ENCODE measurements at regions not wholly inside any gene's neighbourhood (a gene's known extent, or its start where the extent isn't known, plus 50 kb on each side); places are given as distances from the start of the nearest gene placed in this dataset.

DNA sequence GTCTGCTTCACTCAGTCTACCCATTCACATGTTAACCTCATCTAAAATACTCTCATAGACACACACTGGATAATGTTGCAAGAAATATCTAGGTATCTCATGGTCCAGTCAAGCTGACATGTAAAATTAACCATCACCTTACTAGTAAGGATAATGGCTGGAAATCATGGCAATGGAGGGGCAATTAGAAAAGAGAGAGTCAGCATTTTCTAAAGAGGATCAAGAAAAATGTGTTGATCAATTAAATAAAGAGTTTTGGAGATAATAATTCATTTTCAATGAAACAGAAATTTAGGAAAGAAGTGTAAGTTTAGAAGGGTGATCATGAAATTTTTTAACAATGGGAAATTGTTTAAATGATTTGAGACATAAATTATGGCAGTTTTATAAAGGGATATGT, 1914.1 kb upstream of the IGFBP7 start:
- no peaks in the 10 kb centered on the region for H3K27me3 ChIP-seq (ENCODE audit: control insufficient read depth in 2 of 2, insufficient read depth in 2 of 2, low read length in 2 of 2)
- H4K20me1 ChIP-seq (replicated peaks; ENCODE audit: control insufficient read depth, extremely low read depth, insufficient read depth, low read length): no peaks in the 10 kb centered on the region
- no peak overlapping the region for H3K4me2 ChIP-seq (ENCODE audit: insufficient read depth, low read length)
- H3K9me1 ChIP-seq (replicated peaks; ENCODE audit: control insufficient read depth, extremely low read depth, insufficient read depth, low read length): no peaks in the 10 kb centered on the region
- BruUV-seq (replicated peaks): no TSS peak
- no peak for DNase-seq (ENCODE audit: low read depth, low spot score)
- TF ChIP-seq GATA2 (IDR thresholded peaks at IDR 0.05; ENCODE audit: insufficient read depth, insufficient read length, low read depth, low read length) (no peak), MAX (IDR thresholded peaks at IDR 0.05; ENCODE audit: insufficient read depth, insufficient read length) (no peak), POLR2A (IDR thresholded peaks at IDR 0.05; ENCODE audit: low read depth, low read length) (no peak), EZH2 (IDR thresholded peaks at IDR 0.05; ENCODE audit: borderline replicate concordance, low read depth, low read length, severe bottlenecking) (no peak), FOS (IDR thresholded peaks at IDR 0.05; ENCODE audit: borderline replicate concordance, insufficient read depth, low read length) (no peak)
- TF ChIP-seq, protein P1, sequence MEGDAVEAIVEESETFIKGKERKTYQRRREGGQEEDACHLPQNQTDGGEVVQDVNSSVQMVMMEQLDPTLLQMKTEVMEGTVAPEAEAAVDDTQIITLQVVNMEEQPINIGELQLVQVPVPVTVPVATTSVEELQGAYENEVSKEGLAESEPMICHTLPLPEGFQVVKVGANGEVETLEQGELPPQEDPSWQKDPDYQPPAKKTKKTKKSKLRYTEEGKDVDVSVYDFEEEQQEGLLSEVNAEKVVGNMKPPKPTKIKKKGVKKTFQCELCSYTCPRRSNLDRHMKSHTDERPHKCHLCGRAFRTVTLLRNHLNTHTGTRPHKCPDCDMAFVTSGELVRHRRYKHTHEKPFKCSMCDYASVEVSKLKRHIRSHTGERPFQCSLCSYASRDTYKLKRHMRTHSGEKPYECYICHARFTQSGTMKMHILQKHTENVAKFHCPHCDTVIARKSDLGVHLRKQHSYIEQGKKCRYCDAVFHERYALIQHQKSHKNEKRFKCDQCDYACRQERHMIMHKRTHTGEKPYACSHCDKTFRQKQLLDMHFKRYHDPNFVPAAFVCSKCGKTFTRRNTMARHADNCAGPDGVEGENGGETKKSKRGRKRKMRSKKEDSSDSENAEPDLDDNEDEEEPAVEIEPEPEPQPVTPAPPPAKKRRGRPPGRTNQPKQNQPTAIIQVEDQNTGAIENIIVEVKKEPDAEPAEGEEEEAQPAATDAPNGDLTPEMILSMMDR (IDR thresholded peaks at IDR 0.05; ENCODE audit: extremely low read depth in 1 of 2, insufficient read depth in 1 of 2, low read depth in 1 of 2, low read length in 2 of 2): no peak
- H3K4me3 ChIP-seq (replicated peaks in 1 of 3; ENCODE audit: insufficient read depth in 1 of 3, low read depth in 1 of 3, low read length in 3 of 3): no peak overlapping the region
- H3K36me3 ChIP-seq (ENCODE audit: control insufficient read depth in 2 of 2, extremely low read depth in 1 of 2, insufficient read depth in 2 of 2, low read length in 2 of 2): no peaks in the 10 kb centered on the region
- H3K9me3 ChIP-seq (replicated peaks; ENCODE audit: control insufficient read depth, insufficient read depth, low read length): no peaks in the 10 kb centered on the region
- intact Hi-C loops (cut with micrococcal nuclease): no loop called here
- no peaks in the 10 kb centered on the region for H3K4me1 ChIP-seq (ENCODE audit: control insufficient read depth, extremely low read depth, insufficient read depth, low read length)
- no peaks in the 10 kb centered on the region for H3K79me2 ChIP-seq (ENCODE audit: control insufficient read depth, insufficient read depth, low read length)
- dilution Hi-C loops (cut with MboI; ENCODE audit: extremely low pct_ligation_motif_present, low sequenced_read_pairs): no loop called here
- H3K27ac ChIP-seq (ENCODE audit: insufficient read depth, low read depth, low read length): no peak overlapping the region
- CTCF ChIA-PET: no interaction called here
- POLR2A ChIA-PET: no interaction called here
- no peak overlapping the region for H2AFZ ChIP-seq (ENCODE audit: low read depth, low read length)
- no peak for FAIRE-seq
- no peak overlapping the region for H3K9ac ChIP-seq (replicated peaks; ENCODE audit: extremely low read depth, insufficient read depth, low read length)

DNA sequence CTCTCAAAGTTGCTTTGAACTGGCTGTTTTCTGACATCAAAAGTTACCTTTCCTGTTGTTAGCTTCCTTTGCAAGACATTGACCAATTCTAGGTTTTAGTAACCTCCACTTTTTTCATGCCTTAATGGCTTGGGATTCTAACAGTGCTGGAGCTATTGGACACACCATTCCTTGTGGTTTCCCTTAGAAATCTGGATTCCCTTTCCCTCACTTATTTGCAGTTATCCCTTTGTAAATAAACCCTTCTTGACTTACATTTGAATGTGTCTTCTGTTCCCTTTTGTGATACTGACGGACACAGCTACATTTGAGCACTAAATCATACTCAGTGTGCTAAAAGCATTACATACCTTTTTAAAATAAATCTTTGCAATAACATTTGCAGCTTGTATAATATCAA, 1927.6 kb upstream of the IGFBP7 start:
- intact Hi-C loops (cut with micrococcal nuclease) (no loop called here), dilution Hi-C loops (cut with MboI; ENCODE audit: extremely low pct_ligation_motif_present, low sequenced_read_pairs) (no loop called here)
- FAIRE-seq: no peak

More for the DNA sequence above, 1927.6 kb upstream of the IGFBP7 start:
- Histone ChIP-seq H3K9me1 (replicated peaks; ENCODE audit: control insufficient read depth, extremely low read depth, insufficient read depth, low read length) (no peaks in the 10 kb centered on the region), H3K9me3 (replicated peaks; ENCODE audit: control insufficient read depth, insufficient read depth, low read length) (no peaks in the 10 kb centered on the region), H3K4me2 (ENCODE audit: insufficient read depth, low read length) (no peak overlapping the region), H4K20me1 (replicated peaks; ENCODE audit: control insufficient read depth, extremely low read depth, insufficient read depth, low read length) (no peaks in the 10 kb centered on the region), H3K27me3 (ENCODE audit: control insufficient read depth in 2 of 2, insufficient read depth in 2 of 2, low read length in 2 of 2) (no peaks in the 10 kb centered on the region), H3K4me1 (ENCODE audit: control insufficient read depth, extremely low read depth, insufficient read depth, low read length) (no peaks in the 10 kb centered on the region), H3K9ac (replicated peaks; ENCODE audit: extremely low read depth, insufficient read depth, low read length) (no peak overlapping the region), H2AFZ (ENCODE audit: low read depth, low read length) (no peak overlapping the region), H3K4me3 (replicated peaks in 1 of 3; ENCODE audit: insufficient read depth in 1 of 3, low read depth in 1 of 3, low read length in 3 of 3) (no peak overlapping the region), H3K36me3 (ENCODE audit: control insufficient read depth in 2 of 2, extremely low read depth in 1 of 2, insufficient read depth in 2 of 2, low read length in 2 of 2) (no peaks in the 10 kb centered on the region), H3K79me2 (ENCODE audit: control insufficient read depth, insufficient read depth, low read length) (no peaks in the 10 kb centered on the region), H3K27ac (ENCODE audit: insufficient read depth, low read depth, low read length) (no peak overlapping the region)
- ChIA-PET CTCF (no interaction called here), POLR2A (no interaction called here)
- BruUV-seq (replicated peaks): no TSS peak
- no peak for DNase-seq (ENCODE audit: low read depth, low spot score)
- TF ChIP-seq MYC (IDR thresholded peaks at IDR 0.05; ENCODE audit: low read depth, low read length) (no peak), FOS (IDR thresholded peaks at IDR 0.05; ENCODE audit: borderline replicate concordance, insufficient read depth, low read length) (no peak), POLR2A (IDR thresholded peaks at IDR 0.05; ENCODE audit: low read depth, low read length) (no peak), JUN (IDR thresholded peaks at IDR 0.05; ENCODE audit: borderline replicate concordance, insufficient read depth, insufficient read length, low read depth) (no peak), POLR2AphosphoS5 (IDR thresholded peaks at IDR 0.05; ENCODE audit: insufficient read depth, low read depth, low read length) (no peak), EZH2 (IDR thresholded peaks at IDR 0.05; ENCODE audit: borderline replicate concordance, low read depth, low read length, severe bottlenecking) (no peak), GATA2 (IDR thresholded peaks at IDR 0.05; ENCODE audit: insufficient read depth, insufficient read length, low read depth, low read length) (no peak), MAX (IDR thresholded peaks at IDR 0.05; ENCODE audit: insufficient read depth, insufficient read length) (no peak)
- TF ChIP-seq, protein P1 (IDR thresholded peaks at IDR 0.05; ENCODE audit: extremely low read depth in 1 of 2, insufficient read depth in 1 of 2, low read depth in 1 of 2, low read length in 2 of 2): no peak
